ENCODE measurements at regions not wholly inside any gene's neighbourhood (a gene's known extent, or its start where the extent isn't known, plus 50 kb on each side); places are given as distances from the start of the nearest gene placed in this dataset.
A peak's percentile ranks its signal among the peaks of the same experiment; 100 is the strongest.

- no peaks in the 10 kb centered on the region for H3K9me3 Mint-ChIP-seq
- peaks cover 25% of the 10 kb centered on the region for H3K27me3 Mint-ChIP-seq (ENCODE audit: low read depth)
- peak overlapping the region; percentile 60 for H3K27ac Mint-ChIP-seq (ENCODE audit: unreplicated experiment)
- no peak for TF ChIP-seq CTCF (conservative IDR thresholded peaks at IDR 0.05)
- DNase-seq (ENCODE audit: low read depth, low spot score), result no peak
- peaks cover 61% of the 10 kb centered on the region for H3K4me1 Mint-ChIP-seq
- peak overlapping the region; percentile 78 for H3K4me3 Mint-ChIP-seq
- no peaks in the 10 kb centered on the region for H3K36me3 Mint-ChIP-seq (ENCODE audit: low read depth)
Observed at GRCh38 chr10:131748831-131749766, 151.7 kb upstream of the PPP2R2D start.

DNA sequence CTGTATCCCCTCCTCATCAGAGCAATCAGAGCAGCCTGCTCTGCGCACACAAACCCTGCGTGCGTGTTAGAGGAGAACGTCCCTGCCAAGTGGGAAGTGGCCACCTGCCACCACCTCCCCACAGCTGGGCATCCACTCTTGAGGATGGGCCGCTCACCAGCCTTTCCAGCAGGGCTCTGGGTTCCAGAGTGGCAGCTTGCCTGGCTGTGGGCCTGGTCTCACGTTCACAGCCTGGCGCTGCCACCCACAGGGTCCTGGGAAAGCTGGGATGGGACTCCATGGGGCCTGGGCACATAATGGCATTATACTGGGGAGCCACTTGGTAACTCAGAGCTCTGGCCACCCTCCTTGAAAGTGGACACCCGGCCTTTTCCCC, 151.1 kb upstream of the PPP2R2D start:
- H3K27me3 Mint-ChIP-seq (ENCODE audit: low read depth), result peaks cover 21% of the 10 kb centered on the region
- H3K4me1 Mint-ChIP-seq, result peaks cover 56% of the 10 kb centered on the region
- no peak for DNase-seq (ENCODE audit: low read depth, low spot score)
- H3K36me3 Mint-ChIP-seq (ENCODE audit: low read depth), result no peaks in the 10 kb centered on the region
- H3K27ac Mint-ChIP-seq (ENCODE audit: unreplicated experiment), result no peak overlapping the region
- TF ChIP-seq CTCF (conservative IDR thresholded peaks at IDR 0.05), result no peak
- H3K4me3 Mint-ChIP-seq, result no peak overlapping the region
- no peaks in the 10 kb centered on the region for H3K9me3 Mint-ChIP-seq

GRCh38 chr10:131750171-131750895, 150.5 kb upstream of the PPP2R2D start:
- TF ChIP-seq CTCF (conservative IDR thresholded peaks at IDR 0.05), result no peak
- H3K27ac Mint-ChIP-seq (ENCODE audit: unreplicated experiment), result no peak overlapping the region
- peaks cover 17% of the 10 kb centered on the region for H3K27me3 Mint-ChIP-seq (ENCODE audit: low read depth)
- peaks cover 57% of the 10 kb centered on the region for H3K4me1 Mint-ChIP-seq
- no peak overlapping the region for H3K4me3 Mint-ChIP-seq
- no peak for DNase-seq (ENCODE audit: low read depth, low spot score)
- no peaks in the 10 kb centered on the region for H3K9me3 Mint-ChIP-seq
- no peaks in the 10 kb centered on the region for H3K36me3 Mint-ChIP-seq (ENCODE audit: low read depth)

DNA sequence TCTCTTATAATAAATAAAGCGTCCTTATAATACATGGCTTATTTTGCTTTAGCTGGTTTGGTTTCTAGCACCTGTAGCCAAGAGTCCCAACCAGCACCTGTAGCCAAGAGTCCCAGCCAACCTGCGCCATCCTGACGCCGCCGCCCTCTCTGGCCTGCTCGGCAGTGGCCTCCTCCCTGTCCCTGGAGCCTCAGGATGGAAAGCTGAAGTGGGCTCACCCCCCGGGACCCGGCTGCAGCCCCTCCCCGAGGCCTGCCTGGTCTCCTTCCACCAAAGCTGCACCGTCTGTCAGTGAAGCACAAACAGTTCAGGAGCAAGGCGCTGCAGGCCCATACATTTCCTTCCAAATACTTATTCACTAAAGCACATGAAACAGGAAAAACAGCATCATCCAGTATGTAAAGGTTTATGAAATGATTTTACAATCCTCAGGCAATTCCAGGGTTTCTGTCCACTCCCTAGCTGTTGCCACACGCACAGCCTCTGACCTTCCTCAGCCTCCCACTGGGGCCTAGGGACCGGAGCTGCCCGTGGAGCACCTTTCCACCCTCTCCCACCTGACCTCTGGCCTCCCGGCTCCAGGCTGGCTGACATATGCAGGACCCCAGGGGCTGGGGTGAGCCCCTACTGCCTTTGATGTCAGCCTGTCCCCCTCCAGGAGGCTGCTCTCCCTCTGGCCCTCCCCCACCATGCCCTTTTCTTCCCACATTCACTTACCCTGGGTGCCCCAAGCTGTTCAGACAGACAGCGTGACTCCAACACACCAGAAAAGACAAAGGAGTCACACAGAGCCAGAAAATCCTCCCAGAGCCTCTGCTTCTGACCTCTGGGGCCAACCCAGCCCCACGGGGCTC, 149.6 kb upstream of the PPP2R2D start:
- peak; percentile 43 for DNase-seq (ENCODE audit: low read depth, low spot score)
- peak overlapping the region; percentile 13 for H3K27ac Mint-ChIP-seq (ENCODE audit: unreplicated experiment)
- peak overlapping the region; percentile 58 for H3K4me3 Mint-ChIP-seq
- H3K4me1 Mint-ChIP-seq, result peaks cover 63% of the 10 kb centered on the region
- no peaks in the 10 kb centered on the region for H3K36me3 Mint-ChIP-seq (ENCODE audit: low read depth)
- H3K9me3 Mint-ChIP-seq, result no peaks in the 10 kb centered on the region
- H3K27me3 Mint-ChIP-seq (ENCODE audit: low read depth), result peaks cover 15% of the 10 kb centered on the region
- TF ChIP-seq CTCF (conservative IDR thresholded peaks at IDR 0.05), result no peak

All from neural crest cell (in vitro differentiated cells).